ENCODE measurements at regions not wholly inside any gene's neighbourhood (a gene's known extent, or its start where the extent isn't known, plus 50 kb on each side); places are given as distances from the start of the nearest gene placed in this dataset.

GRCh38 chr13:58119351-58119750, 487.8 kb downstream of the PCDH17 start:
- TF ChIP-seq CTCF (IDR thresholded peaks at IDR 0.05) (no peak), POLR2AphosphoS5 (IDR thresholded peaks at IDR 0.05) (no peak), POLR2A (IDR thresholded peaks at IDR 0.05) (no peak)

Measured in prostate gland (tissue), 2 donors.